Parathyroid adenoma (tissue), 2 donors: ENCODE measurements at regions not wholly inside any gene's neighbourhood (a gene's known extent, or its start where the extent isn't known, plus 50 kb on each side); places are given as distances from the start of the nearest gene placed in this dataset.
A peak's percentile ranks its signal among the peaks of the same experiment; 100 is the strongest.

Source experiments
- H2AFZ ChIP-seq: fragments of 300-600 bp; sonication (generic); one replicate; pipeline ENCODE4 v1.7.0; 2017; ENCODE audit warnings: antibody characterized with exemption, mild to moderate bottlenecking
- H3K27ac ChIP-seq: fragments of 300-600 bp; sonication (generic); one replicate; pipeline ENCODE4 v1.7.0; 2017
- H3K27me3 ChIP-seq: fragments of 300-600 bp; sonication (generic); one replicate; pipeline ENCODE4 v1.7.0; 2017; ENCODE audit warnings: low read length; ENCODE audit not compliant: control insufficient read depth, insufficient read depth
- H3K36me3 ChIP-seq: fragments of 300-600 bp; sonication (generic); one replicate; pipeline ENCODE4 v1.7.0; 2017; ENCODE audit warnings: low read length; ENCODE audit not compliant: control insufficient read depth, insufficient read depth
- H3K4me1 ChIP-seq: fragments of 300-600 bp; sonication (generic); one replicate; pipeline ENCODE4 v1.7.0; 2017; ENCODE audit warnings: control low read depth
- H3K4me2 ChIP-seq: fragments of 300-600 bp; sonication (generic); one replicate; pipeline ENCODE4 v1.7.0; 2017; ENCODE audit warnings: low read length
- H3K4me3 ChIP-seq: fragments of 300-600 bp; sonication (generic); one replicate; pipeline ENCODE4 v1.7.0; 2017; ENCODE audit warnings: low read depth, low read length
- H3K79me2 ChIP-seq: fragments of 300-600 bp; sonication (generic); one replicate; pipeline ENCODE4 v1.7.0; 2017; ENCODE audit warnings: control low read depth
- H3K9ac ChIP-seq: fragments of 300-600 bp; sonication (generic); one replicate; pipeline ENCODE4 v1.7.0; 2017; ENCODE audit warnings: mild to moderate bottlenecking
- H3K9me3 ChIP-seq: fragments of 300-600 bp; sonication (generic); one replicate; pipeline ENCODE4 v1.7.0; 2017; ENCODE audit warnings: low read length; ENCODE audit not compliant: control insufficient read depth
- CTCF ChIP-seq: fragments of 300-600 bp; sonication (generic); IDR thresholded peaks from one replicate; pipeline ENCODE4 v1.7.0; 2017; ENCODE audit warnings: antibody characterized with exemption, mild to moderate bottlenecking
- donor health status: primary hyperparathyroidism.

GRCh38 chr20:10761786-10762185, 88.0 kb upstream of the JAG1 start:
- Histone ChIP-seq H3K79me2 (no peaks in the 10 kb centered on the region), H3K9ac (no peak overlapping the region), H3K9me3 (no peaks in the 10 kb centered on the region), H3K36me3 (no peaks in the 10 kb centered on the region), H3K4me1 (no peaks in the 10 kb centered on the region), H2AFZ (no peak overlapping the region), H3K27me3 (no peaks in the 10 kb centered on the region), H3K4me2 (no peak overlapping the region), H3K27ac (no peak overlapping the region), H3K4me3 (no peak overlapping the region)
- no peak for TF ChIP-seq CTCF

GRCh38 chr20:10762216-10762615, 88.4 kb upstream of the JAG1 start:
- Histone ChIP-seq H3K27me3 (no peaks in the 10 kb centered on the region), H3K79me2 (no peaks in the 10 kb centered on the region), H3K9me3 (no peaks in the 10 kb centered on the region), H3K36me3 (no peaks in the 10 kb centered on the region), H3K4me3 (no peak overlapping the region), H3K4me1 (no peaks in the 10 kb centered on the region), H3K27ac (no peak overlapping the region), H3K4me2 (no peak overlapping the region), H3K9ac (no peak overlapping the region), H2AFZ (no peak overlapping the region)
- no peak for TF ChIP-seq CTCF

- Histone ChIP-seq H3K4me2 (no peak overlapping the region), H3K4me3 (no peak overlapping the region), H3K4me1 (no peaks in the 10 kb centered on the region), H3K9me3 (no peaks in the 10 kb centered on the region), H3K36me3 (no peaks in the 10 kb centered on the region), H3K79me2 (no peaks in the 10 kb centered on the region), H3K27me3 (no peaks in the 10 kb centered on the region), H3K9ac (no peak overlapping the region), H3K27ac (no peak overlapping the region), H2AFZ (no peak overlapping the region)
- TF ChIP-seq CTCF: no peak
These were observed 89.3 kb upstream of the JAG1 start for GRCh38 chr20:10763112-10763511.

GRCh38 chr20:10769700-10770099, 95.9 kb upstream of the JAG1 start:
- no peaks in the 10 kb centered on the region for H3K4me1 ChIP-seq
- no peak overlapping the region for H3K9ac ChIP-seq
- H2AFZ ChIP-seq: peak overlapping the region; percentile 11
- H3K79me2 ChIP-seq: no peaks in the 10 kb centered on the region
- no peaks in the 10 kb centered on the region for H3K27me3 ChIP-seq
- H3K27ac ChIP-seq: no peak overlapping the region
- no peaks in the 10 kb centered on the region for H3K9me3 ChIP-seq
- TF ChIP-seq CTCF: no peak
- no peak overlapping the region for H3K4me2 ChIP-seq
- H3K4me3 ChIP-seq: no peak overlapping the region
- no peaks in the 10 kb centered on the region for H3K36me3 ChIP-seq

GRCh38 chr20:10770753-10771152, 97.0 kb upstream of the JAG1 start:
- no peaks in the 10 kb centered on the region for H3K36me3 ChIP-seq
- no peak for TF ChIP-seq CTCF

More at GRCh38 chr20:10770753-10771152, 97.0 kb upstream of the JAG1 start:
- Histone ChIP-seq H3K4me3 (no peak overlapping the region), H3K4me1 (no peaks in the 10 kb centered on the region), H3K27ac (no peak overlapping the region), H3K27me3 (no peaks in the 10 kb centered on the region), H3K4me2 (no peak overlapping the region), H3K9me3 (no peaks in the 10 kb centered on the region), H3K9ac (no peak overlapping the region), H2AFZ (no peak overlapping the region), H3K79me2 (no peaks in the 10 kb centered on the region)
